ENCODE measurements at regions not wholly inside any gene's neighbourhood (a gene's known extent, or its start where the extent isn't known, plus 50 kb on each side); places are given as distances from the start of the nearest gene placed in this dataset.

DNA sequence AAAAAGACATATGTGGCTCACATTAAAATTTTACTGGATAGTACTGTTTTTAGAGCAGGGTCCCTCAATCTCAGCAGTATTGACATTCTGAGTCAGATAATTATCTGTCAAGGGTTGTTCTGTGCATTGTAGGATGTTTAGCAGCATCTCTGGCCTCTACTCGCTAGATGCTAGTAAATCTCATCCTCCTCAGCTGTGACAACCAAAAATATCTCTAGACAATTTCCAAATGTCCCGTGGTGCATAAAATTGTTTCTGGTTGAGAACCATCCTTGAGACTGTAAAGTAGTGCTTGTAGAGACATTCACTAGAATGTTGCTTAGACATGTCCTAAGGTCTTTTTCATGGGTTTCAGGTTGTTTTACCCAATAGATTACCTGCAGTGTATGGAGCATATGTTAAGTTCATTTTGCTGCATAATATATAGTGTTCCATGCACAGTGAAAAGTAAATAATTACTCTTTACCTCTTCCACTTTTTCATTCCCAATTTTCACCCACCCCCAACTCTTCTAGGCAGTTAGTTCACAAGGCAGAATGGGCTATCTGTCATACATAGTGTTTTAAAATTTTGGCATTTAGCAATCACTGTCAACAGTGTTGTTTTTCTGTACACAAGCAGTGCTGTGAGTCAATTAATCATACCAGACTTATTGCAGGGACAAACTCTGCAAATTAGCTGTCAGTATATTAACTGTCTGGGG is 200.2 kb upstream of the SLC38A2 start:
- DNase-seq (ENCODE audit: low read depth), result no peak

DNA sequence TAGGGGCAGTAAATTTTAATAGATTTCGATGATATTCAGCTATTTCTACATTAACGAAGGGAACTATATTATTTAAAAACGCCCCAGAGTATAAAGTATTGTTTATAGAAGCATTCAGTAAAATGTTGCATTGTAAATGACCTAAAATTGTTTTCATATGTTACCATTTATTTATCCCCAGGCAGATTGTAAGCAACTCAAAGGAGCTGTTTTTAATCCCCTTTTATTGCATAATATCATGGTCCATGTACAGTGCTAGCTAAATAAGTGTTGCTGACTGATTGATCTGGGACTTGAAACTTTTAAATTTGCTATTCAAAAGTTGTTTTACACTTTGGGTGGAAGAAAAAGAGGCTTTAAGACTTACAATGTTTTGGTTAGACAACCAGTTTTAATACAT is 199.0 kb upstream of the SLC38A2 start:
- no peak for DNase-seq (ENCODE audit: low read depth)

DNA sequence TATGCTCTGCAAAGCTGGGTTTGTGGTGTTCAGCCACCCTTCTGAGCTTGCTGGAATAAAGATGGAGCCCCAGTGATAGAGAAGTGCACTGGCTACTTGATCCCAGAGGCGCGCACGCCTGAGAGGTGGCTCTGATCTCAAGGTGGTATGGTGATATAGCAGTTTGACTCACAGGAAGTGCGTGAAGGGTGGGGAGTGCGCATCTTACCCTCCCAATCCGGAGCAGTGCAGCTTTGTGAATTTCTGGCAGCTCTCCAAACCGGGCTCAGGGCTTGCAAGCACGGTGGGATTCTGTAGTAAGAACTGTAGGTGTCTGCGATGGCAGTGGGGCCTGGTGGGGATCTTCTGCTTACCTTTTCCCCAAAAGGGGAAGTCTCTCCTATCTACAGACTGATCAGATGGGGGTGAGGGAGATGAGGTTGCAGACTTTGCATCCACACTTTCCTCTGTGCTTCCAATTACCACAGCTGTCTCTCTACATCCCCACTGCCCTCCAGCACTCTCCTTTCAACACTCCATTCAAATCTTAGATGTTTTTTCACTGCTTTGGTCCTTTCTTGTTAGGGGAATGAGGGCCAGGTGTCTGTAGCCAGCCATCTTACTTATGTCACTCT is 197.4 kb upstream of the SLC38A2 start:
- DNase-seq (ENCODE audit: low read depth), result no peak

DNA sequence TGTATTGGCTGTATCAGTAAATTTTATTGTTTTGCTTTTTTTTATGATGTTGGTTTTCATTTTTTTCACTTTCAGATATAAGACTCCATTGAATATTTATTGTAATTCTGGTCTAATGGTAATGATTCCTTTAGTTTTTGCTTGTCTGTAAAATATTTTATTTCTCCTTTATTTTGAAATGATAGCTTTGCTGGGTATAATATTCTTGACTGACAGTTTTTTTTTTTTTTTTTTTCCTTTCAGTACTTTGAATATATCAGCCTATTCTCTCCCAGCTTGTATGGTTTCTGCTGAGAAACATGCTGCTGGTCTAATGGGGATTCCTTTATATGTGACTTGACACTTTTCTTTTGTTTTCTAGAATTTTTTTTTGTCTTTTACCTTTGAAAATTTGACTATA is 195.1 kb upstream of the SLC38A2 start:
- no peak for DNase-seq (ENCODE audit: low read depth)

DNA sequence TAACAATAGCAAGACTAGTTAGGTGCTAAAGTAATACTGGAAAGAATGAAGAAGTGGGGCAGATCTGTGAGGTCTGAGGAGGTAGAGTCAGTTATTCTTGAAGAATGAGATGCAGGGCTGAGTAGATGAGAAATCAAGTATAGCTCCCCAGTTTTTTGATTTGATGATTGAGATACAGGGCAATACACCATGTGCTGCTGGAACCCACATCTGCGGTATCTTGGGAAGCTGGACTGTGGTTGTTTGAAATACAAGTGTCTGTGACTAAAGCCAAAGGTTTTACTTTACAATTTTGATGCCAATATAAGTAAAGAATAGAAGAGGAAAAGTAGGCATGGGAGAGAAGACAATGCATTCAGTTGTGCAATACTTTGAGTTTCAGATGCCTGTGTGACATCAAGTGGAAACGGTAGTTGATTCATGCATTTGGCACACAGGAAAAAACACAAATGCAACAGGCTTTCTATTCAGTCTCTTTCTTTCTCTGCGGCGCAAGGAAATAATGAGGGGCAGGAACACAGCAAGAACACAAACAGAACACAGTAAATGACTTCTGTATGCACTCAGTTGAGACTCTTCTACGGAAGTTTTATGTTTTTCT is 190.2 kb upstream of the SLC38A2 start:
- DNase-seq (ENCODE audit: low read depth), result peak; percentile 90

DNA sequence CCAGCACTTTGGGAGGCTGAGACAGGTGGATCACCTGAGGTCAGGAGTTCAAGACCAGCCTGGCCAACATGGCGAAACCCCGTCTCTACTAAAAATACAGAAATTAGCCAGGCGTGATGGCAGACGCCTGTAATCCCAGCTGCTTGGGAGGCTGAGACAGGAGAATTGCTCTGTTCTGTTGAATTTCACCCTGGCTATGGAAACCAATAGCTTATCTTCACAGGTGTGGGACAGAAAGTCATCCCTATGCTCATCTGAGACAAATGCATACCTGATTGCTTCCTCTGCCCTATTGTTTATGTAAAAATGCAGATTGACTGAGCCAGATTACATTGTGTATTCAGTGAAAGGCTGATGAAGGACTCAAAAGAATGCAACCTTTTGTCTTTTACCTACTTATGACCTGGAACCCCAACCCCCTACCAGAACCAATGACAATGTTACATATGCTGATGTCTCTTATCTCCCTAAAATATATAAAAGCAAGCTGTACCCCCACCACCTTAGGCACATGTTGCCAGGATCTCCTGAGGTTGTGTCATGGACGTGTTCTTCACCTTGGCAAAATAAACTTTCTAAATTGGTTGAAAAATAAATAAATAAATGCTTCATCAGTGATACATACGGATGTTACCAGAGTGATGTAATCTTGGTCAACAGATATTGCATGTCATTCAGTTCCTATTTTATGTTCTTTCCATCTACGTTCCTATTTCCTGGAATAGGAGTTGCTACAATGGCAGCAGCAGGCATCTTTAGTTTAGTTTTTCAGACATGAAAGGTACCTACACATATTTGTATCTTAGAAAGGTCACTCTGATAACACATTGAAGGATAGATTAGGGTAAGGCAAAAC is 189.4 kb upstream of the SLC38A2 start:
- DNase-seq (ENCODE audit: low read depth), result peak; percentile 25

DNA sequence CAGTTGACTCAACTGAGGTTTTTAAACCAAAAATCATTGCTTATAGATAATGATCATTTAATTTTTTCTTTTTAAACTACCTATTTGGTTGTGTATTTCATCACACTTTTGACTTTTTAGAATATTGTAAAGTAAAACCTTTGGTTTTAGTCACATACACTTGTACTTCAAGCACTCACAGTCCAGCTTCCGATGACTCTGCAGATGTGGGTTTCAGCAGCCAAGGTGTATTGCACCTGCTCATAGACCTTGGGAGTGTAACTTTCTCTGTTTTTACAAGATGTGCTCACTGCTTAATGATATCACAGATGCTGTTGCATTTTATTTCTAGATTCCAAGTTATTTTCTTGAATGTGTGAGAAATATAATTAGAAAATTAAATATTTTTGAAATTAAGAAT is 188.3 kb upstream of the SLC38A2 start:
- no peak for DNase-seq (ENCODE audit: low read depth)

DNA sequence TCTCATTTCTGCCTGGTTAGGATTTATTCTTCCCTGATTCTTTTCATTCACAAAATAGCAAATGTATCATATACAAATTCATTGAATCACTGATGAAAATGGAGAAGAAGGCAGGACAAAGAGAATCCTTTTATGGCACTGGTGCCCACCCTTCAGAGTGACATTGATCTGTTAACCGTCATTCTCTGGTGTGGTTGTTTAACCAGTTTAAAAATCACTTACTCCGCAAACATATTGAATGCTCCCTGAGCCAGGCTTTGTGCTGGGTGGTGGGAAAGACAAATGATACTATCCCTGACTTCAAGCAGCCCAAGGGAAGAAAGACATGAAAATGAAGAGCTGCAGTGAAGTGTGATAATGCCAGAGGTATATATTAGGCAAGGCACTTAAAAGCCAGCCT is 187.5 kb upstream of the SLC38A2 start:
- no peak for DNase-seq (ENCODE audit: low read depth)

DNA sequence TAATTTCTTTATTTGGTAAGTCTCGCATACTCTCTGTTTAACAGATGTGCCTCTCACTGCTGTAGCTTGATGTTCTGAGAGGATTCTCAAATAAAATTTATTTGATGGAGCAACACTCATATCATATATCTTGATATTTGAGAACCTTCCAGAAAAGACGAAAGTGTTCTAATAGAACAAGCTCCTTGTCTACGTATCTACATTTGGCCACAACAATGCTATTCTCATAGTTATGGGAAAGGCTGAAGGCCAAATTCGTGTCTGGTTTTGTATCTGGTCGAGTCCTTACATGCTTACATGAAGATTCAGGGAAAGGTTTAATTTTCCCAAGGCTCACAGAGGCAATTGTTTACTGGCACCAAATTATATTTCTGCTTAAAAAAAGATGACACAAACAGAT is 186.7 kb upstream of the SLC38A2 start:
- no peak for DNase-seq (ENCODE audit: low read depth)

DNA sequence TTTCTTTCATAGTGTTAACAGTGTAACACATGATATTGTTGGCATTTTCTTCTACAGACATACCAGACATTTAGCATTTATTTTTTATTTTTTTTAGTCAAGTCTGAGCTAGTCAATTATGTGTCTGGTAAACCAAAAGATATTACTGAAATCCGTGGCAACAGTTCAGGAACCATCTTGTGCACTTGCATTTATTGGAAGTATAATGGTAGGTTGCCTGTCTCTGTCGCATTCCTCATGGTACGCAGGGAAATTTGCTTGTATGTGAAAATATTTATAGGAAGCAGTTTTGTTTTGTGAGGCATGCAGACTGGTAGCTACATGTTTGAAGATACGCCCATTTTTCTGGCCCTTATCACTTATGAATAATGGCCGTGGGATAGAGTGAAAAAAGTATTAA is 186.1 kb upstream of the SLC38A2 start:
- DNase-seq (ENCODE audit: low read depth), result no peak

DNA sequence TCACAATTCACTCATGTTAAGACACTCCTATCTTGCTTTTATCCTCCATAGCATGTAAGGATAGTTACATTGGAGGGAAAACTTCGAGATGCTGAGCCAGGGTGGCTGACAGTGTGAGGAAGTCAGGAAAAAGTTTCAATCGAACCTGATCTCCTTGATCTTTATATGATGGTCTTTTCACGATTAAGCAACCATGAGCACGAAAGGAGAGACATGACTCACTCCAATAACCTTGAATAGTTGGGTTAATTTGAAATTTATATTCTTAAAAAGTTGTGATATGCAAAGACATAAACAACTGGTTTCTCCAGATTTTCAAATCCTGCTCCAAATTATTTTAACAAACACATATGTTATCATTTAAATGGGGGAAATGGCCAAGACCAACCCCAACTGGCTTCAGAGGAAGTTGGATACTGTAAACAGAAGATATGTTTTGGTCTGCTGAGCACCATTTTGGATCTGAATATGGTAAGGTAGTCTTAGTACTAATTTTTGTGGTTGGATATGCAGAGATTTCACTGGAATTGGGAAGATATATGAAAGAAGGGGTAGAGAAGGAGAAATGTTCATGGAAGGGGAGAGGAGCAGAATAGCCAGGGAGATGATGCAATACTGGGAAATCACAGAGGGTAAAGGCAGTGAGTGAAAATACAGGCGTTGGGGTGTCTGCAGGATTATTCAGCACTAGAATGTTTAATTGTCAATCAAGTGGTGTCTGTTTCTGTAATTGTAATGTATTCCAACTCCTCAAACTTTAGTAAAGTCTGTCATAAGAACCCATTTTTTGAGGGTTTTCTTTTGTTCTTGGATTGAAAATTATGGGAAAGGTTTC is 185.2 kb upstream of the SLC38A2 start:
- no peak for DNase-seq (ENCODE audit: low read depth)

DNA sequence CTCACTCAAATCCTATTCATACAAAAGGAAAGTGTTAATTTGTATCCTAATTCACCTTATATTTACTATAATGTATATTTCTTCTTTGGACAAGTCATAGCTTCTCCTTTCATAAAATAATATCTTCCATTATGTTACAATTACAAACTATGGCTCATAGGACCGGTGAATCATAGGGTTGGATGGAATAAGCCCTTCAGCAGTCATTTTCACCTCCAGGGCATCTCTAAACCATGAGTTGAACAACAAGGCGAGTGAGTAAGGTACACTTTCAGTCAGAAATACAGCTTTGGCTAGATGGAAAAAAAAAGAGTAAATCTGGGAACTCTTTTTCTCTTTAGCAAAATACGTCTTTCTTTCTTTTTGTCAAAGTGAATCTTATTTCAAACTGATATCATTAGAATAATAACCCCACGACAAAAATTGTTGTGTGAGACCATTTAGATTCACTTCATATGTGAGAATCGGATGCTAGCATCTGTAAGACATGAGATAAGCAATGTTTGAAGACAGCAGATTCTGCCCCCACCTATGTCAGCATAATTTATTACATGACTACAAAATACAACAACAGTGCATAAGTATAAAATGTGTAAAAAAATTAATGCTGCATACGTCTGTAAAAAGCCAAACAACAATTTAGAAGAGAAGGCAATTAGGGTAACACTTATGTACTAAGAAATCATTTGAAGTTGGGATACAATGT is 184.4 kb upstream of the SLC38A2 start:
- DNase-seq (ENCODE audit: low read depth), result peak; percentile 89

DNA sequence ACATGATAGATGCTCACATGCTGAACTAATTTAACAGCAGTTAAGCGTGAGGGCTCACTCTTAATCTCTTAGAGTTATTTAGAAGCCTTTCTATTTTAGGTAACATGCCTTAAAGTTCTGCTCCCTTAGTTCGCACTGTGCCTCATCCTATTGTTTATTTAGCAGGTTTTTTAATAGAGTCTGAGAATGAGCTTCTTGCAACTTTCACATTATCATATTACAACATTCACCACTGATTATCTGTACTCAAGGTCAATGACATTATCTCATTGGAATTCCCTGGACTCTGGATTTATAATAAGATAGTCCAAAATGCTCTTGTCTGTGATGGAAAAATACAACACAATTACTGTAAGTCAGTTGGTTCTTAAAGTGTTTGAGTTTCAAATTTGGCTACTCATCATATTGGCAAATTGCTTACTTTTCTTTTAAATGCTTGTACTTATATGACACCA is 183.6 kb upstream of the SLC38A2 start:
- DNase-seq (ENCODE audit: low read depth), result peak; percentile 98

DNA sequence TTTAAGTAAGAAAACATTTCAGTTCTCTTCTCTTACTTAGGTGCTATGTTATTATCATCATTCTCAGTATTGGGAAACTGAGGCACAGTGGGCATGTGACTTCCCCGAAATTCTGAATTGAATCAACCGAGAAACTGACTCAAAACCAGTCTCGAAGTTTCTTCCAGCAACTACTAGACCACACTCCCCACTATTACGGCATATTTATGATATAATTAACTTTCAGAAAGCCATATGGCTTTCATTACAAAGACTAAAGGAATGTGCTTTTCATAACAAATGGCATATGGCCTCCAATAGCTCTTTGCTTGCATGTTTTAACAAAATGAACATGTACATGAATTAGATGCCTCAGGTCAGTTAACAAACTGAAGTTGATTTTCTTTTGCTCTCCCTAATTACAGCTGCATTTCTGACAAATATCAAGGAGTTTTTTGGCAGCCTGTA is 182.9 kb upstream of the SLC38A2 start:
- DNase-seq (ENCODE audit: low read depth), result peak; percentile 95

DNA sequence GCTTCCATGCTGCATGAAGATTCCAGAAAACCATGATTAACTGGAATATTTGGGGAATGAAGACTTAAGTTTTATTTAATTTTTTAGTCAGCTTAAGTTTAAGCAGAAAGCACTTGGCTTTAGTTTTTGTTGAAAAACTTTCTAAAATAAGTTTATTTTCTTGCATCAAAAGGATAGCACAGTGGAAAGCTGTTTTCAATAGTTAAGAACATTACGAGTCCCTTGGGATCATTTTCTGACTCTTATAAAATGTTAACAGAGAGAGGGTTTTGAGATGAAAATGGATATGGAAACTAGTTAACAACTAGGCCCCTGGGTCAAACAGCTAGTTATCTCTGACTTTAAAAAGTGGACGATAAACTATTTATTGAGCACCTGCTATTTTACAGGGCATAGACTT is 181.9 kb upstream of the SLC38A2 start:
- DNase-seq (ENCODE audit: low read depth), result no peak

DNA sequence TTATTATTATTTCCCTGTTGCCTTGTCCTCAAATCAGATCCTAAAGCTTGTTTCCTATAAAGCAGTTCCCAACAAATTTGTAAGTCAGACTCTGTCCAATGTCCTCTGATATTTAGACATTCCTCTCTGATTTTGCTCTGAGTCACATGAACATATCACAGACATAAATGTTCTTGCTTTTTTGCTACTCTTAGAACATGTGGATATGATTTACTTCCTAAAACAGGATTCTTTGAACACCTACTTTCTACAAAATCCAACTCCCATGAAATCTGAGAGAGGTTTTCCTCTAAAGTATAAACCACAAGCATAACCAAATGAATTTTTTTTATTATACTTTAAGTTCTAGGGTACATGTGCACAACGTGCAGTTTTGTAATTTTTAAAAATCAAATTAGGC is 181.3 kb upstream of the SLC38A2 start:
- DNase-seq (ENCODE audit: low read depth), result no peak

DNA sequence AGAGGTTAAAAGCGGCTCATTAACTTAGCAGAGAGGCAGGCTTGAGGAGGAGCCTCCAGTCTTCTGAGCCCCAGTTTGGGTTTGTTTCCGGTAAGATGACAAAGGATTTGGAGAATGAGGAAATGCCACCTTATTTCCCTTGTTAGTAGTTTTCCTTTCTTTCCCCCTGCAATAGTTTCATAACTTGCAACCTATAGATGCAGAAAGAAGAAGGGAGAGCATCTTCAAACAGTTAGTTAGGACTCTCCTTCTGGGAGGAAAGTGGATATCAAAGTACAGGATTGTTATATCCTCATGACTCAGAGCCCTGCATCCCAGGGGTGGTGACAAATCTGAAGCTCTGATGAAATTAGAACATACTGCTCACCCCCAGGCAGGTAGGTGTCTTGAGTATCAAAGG is 180.7 kb upstream of the SLC38A2 start:
- DNase-seq (ENCODE audit: low read depth), result peak; percentile 68

DNA sequence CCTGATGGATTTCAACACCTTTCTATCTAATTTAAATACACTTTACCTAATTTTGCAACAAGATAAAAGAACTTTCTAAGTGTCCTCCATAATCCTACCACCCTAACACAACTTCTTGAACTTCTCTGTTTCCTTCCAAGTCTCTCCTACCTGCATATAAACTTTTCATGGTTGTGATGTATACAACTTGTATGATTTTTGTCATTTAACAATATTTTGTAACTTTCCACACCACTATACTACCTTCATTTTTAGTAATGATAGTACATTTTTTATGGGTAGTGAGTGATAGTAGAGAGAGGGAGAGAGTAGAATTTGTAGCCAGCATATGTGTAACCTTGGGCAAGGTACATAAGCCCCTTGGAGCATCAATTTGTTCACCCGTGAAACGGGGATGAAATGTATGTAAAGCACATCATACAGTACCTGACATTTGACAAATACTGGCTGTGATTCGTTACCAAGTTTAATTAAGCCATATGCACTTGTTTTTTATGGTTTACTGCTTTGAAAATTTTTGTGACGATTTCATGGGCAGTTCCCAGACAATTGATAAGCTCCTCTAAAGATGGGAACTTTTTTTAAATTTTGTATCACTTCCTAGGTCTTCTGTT is 177.8 kb upstream of the SLC38A2 start:
- DNase-seq (ENCODE audit: low read depth), result no peak

DNA sequence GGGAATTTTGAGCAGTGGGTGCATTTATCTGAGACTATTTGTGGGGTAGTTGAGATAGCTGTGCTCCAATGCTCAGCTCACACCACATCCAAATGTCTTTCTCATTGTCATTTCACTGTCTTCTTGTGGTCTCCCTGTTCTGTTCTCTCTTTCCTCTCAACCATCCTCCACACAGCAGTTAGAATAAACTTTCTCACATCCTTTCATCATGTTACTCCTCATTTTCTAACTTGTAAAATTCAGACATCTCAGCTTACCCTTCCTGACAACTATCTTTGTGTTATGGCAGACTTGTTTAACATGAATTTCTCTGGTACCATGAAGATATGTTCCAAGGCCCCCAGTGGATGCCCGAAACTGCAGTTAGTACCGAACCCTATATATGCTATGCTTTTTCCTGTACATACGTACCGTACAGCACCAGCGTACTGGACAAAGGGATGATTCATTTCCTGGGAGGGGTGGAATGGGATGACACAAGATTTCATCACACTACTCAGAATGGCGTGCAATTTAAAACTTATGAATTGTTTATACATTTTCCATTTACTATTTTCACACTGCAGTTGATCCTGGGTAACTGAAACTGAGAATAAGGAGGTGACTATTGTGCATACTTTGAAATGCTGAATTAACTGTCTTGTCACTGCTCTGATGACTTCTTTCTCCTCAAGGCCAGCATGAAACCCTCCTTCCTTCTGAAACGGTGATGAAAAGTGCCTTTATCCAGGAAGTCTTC is 177.1 kb upstream of the SLC38A2 start:
- DNase-seq (ENCODE audit: low read depth), result peak; percentile 91

DNA sequence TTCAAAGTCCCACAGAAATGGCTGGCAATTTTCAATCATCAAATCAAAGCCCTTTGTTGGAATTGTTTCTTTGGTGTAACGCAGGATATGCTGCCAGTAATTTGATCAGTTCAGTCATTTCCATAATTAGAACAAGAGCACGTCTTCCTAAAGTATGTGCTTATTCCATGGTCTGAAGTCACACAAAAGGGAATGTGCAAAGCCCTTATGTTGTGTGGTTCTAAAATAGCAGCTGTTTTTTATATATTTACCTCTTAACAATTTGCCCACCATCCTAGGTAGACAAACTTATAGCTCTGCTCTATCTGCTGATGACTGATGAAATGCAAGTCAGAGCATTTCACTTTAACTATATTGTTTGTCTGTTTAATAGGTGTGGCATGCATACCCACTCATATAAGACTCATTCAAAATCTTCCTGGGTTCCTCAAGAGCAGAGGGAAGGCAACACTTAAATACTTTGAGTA is 176.1 kb upstream of the SLC38A2 start:
- DNase-seq (ENCODE audit: low read depth), result no peak
